ENCODE measurements at regions not wholly inside any gene's neighbourhood (a gene's known extent, or its start where the extent isn't known, plus 50 kb on each side); places are given as distances from the start of the nearest gene placed in this dataset.

DNA sequence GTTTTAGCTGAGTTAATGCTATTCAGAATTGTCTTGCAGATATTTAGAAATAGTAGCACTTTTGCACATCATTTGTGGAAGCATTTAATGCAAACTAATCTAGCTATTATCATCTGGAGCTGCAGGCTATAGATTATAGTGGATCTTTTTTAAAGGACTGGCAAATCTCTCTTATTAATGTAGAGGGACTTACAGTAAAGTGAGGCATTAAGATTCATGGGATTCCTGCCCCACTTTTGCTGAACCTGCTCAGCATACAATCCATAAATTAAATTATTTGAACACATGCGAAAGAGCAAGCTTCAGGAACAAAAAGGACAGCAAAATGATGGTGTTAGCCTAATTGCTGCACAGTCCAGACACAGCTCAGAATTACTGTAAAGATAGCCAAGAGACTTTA lies 477.7 kb downstream of the DCDC2C start:
- in situ Hi-C loops (cut with MboI), result no loop called here
- Histone ChIP-seq H3K79me2 (ENCODE audit: control insufficient read depth, insufficient read depth, low read length) (no peaks in the 10 kb centered on the region), H3K27me3 (replicated peaks in 1 of 2; ENCODE audit: control insufficient read depth in 2 of 2, insufficient read depth in 2 of 2, low read length in 1 of 2) (no peaks in the 10 kb centered on the region), H2AFZ (ENCODE audit: control insufficient read depth, low read depth, low read length) (no peak overlapping the region), H3K4me1 (ENCODE audit: control insufficient read depth, insufficient read depth, low read length) (no peaks in the 10 kb centered on the region), H3K4me3 (no peak overlapping the region), H3K9ac (ENCODE audit: control insufficient read depth, insufficient read depth, low read length) (no peak overlapping the region), H3K36me3 (ENCODE audit: control insufficient read depth in 2 of 2, insufficient read depth in 2 of 2, low read length in 1 of 2) (no peaks in the 10 kb centered on the region), H3K4me2 (ENCODE audit: control insufficient read depth, insufficient read depth) (no peak overlapping the region), H4K20me1 (ENCODE audit: control insufficient read depth, insufficient read depth) (no peaks in the 10 kb centered on the region), H3K27ac (ENCODE audit: control insufficient read depth, insufficient read depth) (no peak overlapping the region), H3K9me3 (replicated peaks; ENCODE audit: control insufficient read depth, insufficient read depth, low read length) (no peaks in the 10 kb centered on the region)
- ATAC-seq, result no peak
- RAD21 ChIA-PET (ENCODE audit: unreplicated experiment), result no interaction called here
- no TSS peak for BruUV-seq (replicated peaks)
- no peak for FAIRE-seq
- CTCF ChIA-PET, result no interaction called here
- POLR2A ChIA-PET, result interaction anchor here (0.6 kb wide), 1 partner anchor 1092 kb away, joined by 3 read pairs; no protein-coding TSS in a partner anchor
- intact Hi-C loops (cut with micrococcal nuclease; ENCODE audit: unreplicated experiment), result no loop called here
- no peak for DNase-seq (ENCODE audit: low read depth, low spot score)
- SMC1A ChIA-PET (ENCODE audit: uncharacterized antibody, unreplicated experiment), result no interaction called here
- TF ChIP-seq CBFB (IDR thresholded peaks at IDR 0.05; ENCODE audit: low read depth), result no peak
- TF ChIP-seq KDM1A (IDR thresholded peaks at IDR 0.05; ENCODE audit: borderline replicate concordance), result no peak
- TF ChIP-seq RAD21 (IDR thresholded peaks at IDR 0.05; ENCODE audit: insufficient read depth, low read depth, low read length), result no peak
- TF ChIP-seq, protein P1, sequence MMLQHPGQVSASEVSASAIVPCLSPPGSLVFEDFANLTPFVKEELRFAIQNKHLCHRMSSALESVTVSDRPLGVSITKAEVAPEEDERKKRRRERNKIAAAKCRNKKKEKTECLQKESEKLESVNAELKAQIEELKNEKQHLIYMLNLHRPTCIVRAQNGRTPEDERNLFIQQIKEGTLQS (IDR thresholded peaks at IDR 0.05; ENCODE audit: borderline replicate concordance, extremely low read depth, low read depth, low read length), result no peak
- no peak for TF ChIP-seq ZNF274 (IDR thresholded peaks at IDR 0.05; ENCODE audit: insufficient read depth, insufficient read length)
- TF ChIP-seq, protein P2, sequence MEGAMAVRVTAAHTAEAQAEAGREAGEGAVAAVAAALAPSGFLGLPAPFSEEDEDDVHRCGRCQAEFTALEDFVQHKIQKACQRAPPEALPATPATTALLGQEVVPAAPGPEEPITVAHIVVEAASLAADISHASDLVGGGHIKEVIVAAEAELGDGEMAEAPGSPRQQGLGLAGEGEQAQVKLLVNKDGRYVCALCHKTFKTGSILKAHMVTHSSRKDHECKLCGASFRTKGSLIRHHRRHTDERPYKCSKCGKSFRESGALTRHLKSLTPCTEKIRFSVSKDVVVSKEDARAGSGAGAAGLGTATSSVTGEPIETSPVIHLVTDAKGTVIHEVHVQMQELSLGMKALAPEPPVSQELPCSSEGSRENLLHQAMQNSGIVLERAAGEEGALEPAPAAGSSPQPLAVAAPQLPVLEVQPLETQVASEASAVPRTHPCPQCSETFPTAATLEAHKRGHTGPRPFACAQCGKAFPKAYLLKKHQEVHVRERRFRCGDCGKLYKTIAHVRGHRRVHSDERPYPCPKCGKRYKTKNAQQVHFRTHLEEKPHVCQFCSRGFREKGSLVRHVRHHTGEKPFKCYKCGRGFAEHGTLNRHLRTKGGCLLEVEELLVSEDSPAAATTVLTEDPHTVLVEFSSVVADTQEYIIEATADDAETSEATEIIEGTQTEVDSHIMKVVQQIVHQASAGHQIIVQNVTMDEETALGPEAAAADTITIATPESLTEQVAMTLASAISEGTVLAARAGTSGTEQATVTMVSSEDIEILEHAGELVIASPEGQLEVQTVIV (IDR thresholded peaks at IDR 0.05; ENCODE audit: borderline replicate concordance, partially characterized antibody), result no peak
- TF ChIP-seq KAT2A (conservative IDR thresholded peaks at IDR 0.05; ENCODE audit: control insufficient read depth, low read depth, low read length), result no peak
- TF ChIP-seq CREM (IDR thresholded peaks at IDR 0.05; ENCODE audit: low read depth), result no peak
- TF ChIP-seq SMAD5 (IDR thresholded peaks at IDR 0.05; ENCODE audit: low read depth), result no peak
- TF ChIP-seq BCL11A (IDR thresholded peaks at IDR 0.05; ENCODE audit: low read depth, low read length), result no peak
- TF ChIP-seq FOXK2 (IDR thresholded peaks at IDR 0.05), result no peak
- TF ChIP-seq IKZF2 (IDR thresholded peaks at IDR 0.05), result no peak
- TF ChIP-seq SMAD1 (IDR thresholded peaks at IDR 0.05; ENCODE audit: low read depth, partially characterized antibody), result no peak
- 14% methylated on average over 1 of the region's 1 CpG for WGBS (ENCODE audit: insufficient coverage, insufficient replicate concordance, low lambda C conversion rate, missing lambda C conversion rate)

All from GM12878 (cell line).